MM.1S (cell line): ENCODE measurements at regions not wholly inside any gene's neighbourhood (a gene's known extent, or its start where the extent isn't known, plus 50 kb on each side); places are given as distances from the start of the nearest gene placed in this dataset.

Experiments
- CTCF ChIP-seq: fragments of 300-600 bp; sonication (generic); IDR thresholded peaks from 2 replicates; pipeline ENCODE4 v1.5.1; 2016; ENCODE audit warnings: antibody characterized with exemption, low read length, mixed read lengths
- EZH2 ChIP-seq: fragments of 300-600 bp; sonication (generic); optimal IDR thresholded peaks from 2 replicates; pipeline ENCODE3; 2017; ENCODE audit warnings: low read depth, mild to moderate bottlenecking, antibody characterized with exemption, low read length, mixed read lengths
- EZH2phosphoT487 ChIP-seq: fragments of 300-600 bp; sonication (generic); IDR thresholded peaks from 2 replicates; pipeline ENCODE4 v1.6.1; 2018; ENCODE audit warnings: antibody characterized with exemption, low read length

- TF ChIP-seq CTCF = no peak
- TF ChIP-seq EZH2phosphoT487 = no peak
- no peak for TF ChIP-seq EZH2
Observed at GRCh38 chr7:49398746-49399145, 374.7 kb upstream of the VWC2 start.
